DMS114 treated with DMSO at 0.1 percent for 48 hours (cell line): ENCODE measurements at regions not wholly inside any gene's neighbourhood (a gene's known extent, or its start where the extent isn't known, plus 50 kb on each side); places are given as distances from the start of the nearest gene placed in this dataset.
"Not testable (repeated sequence)": the region's sequence is repeated elsewhere in the genome, so short reads cannot be mapped to it uniquely, and the experiment has no call there.

Source experiments
- DNase-seq: peaks from one replicate; lab custom pipeline; 2025; ENCODE audit not compliant: unreplicated experiment; lab: John Stamatoyannopoulos, UW

DNA sequence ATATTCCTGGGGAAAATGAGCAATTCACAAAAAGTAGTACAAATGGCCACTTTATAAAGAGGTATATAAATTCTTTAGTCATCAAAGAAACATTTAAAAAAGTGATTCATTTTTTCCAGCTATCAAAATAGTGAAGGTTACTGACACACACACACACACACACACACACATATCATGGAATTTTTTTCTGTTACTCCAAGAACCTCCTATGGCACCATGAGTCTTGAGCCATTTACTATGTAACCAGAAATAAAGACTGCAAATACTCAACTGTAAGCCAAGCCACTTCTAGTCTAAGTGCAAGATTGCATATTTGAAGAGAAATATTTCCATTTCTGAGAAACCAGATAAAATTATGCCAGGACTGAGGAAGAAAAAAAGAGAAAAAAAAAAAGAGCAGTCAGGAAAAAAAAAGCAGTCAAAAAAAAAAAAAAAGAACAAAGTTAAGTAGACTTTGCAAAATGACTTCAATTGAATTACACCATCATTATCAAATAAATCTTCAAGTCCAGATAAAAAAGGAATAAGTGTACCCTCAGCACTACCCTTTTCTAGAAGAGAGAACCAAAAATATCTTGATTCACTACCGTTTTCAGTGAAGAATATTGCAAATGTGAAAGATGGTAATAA is 275.7 kb downstream of the DAD1 start:
- DNase-seq, result no peak

GRCh38 chr14:22311636-22312035 is 277.4 kb downstream of the DAD1 start:
- no peak for DNase-seq

- DNase-seq, result no peak
Observed at GRCh38 chr14:22305607-22306006, 283.4 kb downstream of the DAD1 start.

DNA sequence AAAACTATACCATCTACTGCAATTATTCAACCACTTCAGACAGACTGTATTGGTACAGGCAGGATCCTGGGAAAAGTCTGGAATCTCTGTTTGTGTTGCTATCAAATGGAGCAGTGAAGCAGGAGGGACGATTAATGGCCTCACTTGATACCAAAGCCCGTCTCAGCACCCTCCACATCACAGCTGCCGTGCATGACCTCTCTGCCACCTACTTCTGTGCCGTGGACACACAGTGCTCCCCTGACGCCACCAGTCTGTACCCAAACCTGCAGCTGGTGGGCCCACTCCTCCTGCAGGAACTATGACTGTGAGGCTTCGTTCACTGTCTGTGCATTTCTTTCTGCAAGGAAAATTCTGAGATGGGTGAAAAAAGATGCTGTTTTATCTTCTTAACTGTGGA is 284.7 kb downstream of the DAD1 start:
- no peak for DNase-seq

DNA sequence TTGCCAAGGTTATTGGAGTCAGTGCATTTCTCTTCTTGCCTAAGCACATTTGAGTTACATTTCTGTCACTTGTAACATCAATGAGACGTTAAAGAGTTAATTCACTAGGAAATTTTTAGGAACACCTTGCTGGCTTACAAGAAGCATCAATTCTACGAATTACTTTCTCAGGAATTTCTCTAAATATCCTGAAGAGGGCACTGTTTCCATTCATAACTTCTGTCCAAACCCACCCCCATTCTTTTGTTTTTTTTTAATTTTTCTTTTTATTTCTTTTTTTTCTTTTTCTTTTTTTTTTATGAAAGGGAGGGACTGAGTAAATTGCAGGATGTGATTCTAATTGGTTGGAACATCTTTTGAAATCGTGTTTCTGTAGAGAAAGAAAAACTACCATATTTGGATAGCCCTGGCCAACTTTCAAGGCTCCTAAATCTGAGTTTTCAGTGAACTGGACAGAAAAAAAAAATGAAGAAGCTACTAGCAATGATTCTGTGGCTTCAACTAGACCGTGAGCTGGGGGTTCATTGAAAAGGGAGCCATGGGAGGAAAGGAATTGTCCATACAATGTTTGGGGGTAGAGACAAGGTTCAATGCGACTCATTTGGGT is 285.3 kb downstream of the DAD1 start:
- DNase-seq, result no peak

DNA sequence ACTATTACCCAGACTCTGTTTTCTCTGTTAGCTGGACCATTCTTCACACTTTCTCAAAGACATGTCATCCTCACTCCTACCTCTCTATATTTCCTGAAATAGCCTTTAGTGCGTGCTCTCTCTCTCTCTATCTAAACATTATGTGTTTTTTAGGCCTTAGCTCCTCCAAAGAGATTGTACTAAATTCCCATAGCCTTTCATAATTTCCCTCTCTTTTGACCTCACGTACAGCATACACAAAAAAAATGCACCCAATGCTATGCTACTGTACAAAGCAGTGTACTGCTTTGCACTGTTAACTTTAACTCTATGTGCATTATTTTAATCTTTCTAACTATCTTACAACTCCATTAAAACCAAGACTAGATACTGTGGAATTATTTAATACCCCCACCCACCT is 288.4 kb downstream of the DAD1 start:
- no peak for DNase-seq

DNA sequence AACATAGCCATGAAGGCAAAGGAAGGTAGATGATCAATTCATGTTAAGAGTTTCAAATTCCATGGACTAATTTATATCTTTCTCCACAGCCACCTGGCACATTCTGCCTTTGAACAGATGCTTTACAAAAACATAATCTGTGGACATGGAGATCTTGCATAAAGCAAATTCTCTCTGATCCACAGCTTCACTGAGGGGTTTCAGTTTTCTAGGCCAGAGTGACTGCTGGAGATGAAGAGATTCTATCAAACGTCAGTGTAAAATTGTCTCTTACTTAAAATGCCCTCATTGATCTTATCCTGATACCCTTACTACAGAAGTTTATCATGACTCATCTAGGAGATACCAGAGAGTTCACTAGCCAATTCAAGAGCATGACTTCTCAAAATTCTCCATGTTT is 291.6 kb downstream of the DAD1 start:
- no peak for DNase-seq

- DNase-seq, result no peak
Observed at GRCh38 chr14:22296722-22297121, 292.3 kb downstream of the DAD1 start.

DNA sequence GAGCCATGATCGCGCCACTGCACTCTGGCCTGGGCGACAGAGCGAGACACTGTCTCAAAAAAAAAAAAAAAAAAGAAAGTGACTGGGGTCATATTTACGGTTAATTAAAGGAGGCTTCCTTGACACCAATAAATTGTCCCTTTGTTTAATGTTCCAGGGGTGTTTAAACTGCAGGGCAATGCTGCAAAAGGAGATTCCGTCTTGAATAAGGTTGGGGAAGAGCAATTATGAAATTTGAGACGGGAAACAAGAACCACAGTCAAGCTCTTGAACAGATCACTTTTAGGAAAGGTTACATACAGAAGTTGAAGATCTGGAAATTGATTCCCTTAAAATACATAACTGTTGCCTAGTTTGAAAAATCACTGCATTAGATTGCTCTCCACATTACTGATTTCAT is 292.9 kb downstream of the DAD1 start:
- DNase-seq, result no peak

DNA sequence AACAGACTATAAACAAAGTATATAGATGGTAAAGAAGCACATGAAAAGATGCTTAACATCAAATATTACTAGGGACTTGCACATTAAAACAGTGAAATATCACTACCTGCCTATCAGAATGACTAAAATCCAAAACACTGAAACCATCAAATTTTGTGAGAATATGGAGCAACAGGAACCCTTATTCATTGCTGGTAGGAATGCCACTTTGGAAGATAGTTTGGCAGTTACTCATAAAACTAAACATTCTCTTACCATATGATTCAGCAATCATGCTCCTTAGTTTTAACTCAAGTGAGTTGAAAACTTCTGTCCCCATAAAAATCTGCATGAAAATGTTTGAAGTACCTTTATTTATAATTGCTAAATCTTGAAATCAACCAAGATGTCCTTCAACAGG is 297.6 kb downstream of the DAD1 start:
- DNase-seq, result no peak

- DNase-seq, result no peak
Observed at GRCh38 chr14:22289570-22289969, 299.5 kb downstream of the DAD1 start.

GRCh38 chr14:22285991-22286390 is 303.0 kb downstream of the DAD1 start:
- no peak for DNase-seq

DNA sequence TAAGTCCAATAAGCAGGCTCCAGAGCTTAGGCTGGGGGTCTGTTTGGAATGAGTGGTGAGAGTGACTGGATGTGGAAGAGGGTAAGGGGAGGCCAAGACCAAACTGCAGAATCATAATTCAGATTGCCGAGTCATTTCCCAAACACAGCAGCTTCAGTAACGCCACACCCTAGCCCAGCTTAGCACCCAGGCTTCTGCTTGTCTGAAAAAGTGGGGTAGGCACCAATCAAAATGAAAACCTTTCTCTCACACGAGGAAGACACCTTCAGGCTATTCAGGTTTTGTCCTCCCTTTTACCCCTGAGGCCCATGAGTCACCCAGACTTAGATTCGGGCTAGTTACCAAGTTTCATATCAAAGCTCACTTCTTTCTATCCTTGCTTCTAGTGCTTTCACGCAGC is 306.1 kb downstream of the DAD1 start:
- no peak for DNase-seq

DNA sequence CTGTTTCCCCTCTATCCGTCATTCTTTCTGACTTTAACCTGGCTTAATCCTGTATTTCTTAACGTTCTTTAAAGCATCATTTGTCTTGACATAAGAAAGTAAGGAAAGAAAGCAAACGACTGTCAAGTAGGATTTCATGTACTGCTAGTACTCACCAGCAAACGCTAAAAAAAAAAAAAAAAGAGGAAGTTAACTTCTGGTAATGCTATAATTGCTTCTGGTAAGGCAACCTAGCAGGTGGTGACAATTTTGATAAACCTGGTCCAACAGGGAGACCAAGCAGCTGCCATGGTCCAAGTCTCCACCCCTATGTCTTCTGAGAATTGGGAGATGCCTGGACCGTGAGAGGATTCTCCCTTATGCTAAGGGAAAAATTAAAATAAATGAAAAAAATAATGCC is 306.6 kb downstream of the DAD1 start:
- DNase-seq, result no peak

- DNase-seq, result not testable (repeated sequence)
Observed at GRCh38 chr14:22281447-22281874, 307.6 kb downstream of the DAD1 start.

- no peak for DNase-seq
Observed at GRCh38 chr14:22280497-22281316, 308.3 kb downstream of the DAD1 start.

GRCh38 chr14:22276913-22277816 is 311.9 kb downstream of the DAD1 start:
- no peak for DNase-seq

DNA sequence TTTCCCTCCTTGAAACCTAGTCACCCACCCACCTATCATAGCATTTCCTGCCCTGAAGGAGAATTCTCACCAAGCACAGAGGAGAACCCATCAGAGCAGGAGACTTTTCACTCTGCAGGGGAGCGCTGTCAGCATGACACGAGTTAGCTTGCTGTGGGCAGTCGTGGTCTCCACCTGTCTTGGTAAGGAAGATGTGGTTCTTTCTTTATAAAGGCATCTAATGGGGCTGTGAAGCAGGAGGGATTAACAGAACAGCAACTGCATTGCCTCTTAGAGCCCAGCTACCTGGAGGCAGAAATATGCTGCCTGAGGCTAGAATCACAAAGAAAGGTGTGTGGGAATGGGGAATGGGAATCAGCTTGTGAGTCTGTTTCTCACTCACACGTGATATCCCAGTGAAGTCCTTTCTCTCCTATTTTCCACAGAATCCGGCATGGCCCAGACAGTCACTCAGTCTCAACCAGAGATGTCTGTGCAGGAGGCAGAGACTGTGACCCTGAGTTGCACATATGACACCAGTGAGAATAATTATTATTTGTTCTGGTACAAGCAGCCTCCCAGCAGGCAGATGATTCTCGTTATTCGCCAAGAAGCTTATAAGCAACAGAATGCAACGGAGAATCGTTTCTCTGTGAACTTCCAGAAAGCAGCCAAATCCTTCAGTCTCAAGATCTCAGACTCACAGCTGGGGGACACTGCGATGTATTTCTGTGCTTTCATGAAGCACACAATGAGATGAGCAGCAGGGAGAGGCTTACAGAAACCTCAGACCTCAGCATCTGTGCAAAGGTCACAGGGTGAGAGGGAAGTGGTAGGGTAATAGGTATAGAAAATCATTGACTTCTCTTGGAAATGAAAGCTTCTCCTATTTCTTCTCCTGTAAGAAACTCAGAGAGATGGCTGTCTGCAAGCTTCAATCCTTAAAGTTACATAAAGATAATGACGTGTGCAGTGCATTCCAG is 316.9 kb downstream of the DAD1 start:
- no peak for DNase-seq

DNA sequence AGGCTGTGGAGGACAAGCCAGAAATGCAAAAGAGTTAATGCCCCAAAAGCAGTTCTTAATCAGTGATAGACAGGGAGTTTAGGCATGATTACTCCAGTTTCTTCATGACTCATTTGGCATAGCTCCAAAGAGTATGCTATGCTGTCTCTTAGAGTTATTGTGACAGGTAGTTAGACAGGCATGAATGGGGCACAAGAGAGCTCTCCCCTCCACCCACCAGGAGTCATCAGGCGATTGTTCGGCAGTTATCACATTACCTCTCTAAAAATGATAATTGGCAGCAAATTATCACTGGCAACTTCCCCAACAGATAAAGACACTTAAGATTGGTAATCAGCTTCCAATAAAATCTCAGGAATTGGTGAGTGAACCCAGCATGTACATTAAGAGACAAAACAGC is 320.1 kb downstream of the DAD1 start:
- no peak for DNase-seq

- no peak for DNase-seq
Observed at GRCh38 chr14:22266683-22267082, 322.3 kb downstream of the DAD1 start.
